NAMALWA (cell line): ENCODE measurements at regions not wholly inside any gene's neighbourhood (a gene's known extent, or its start where the extent isn't known, plus 50 kb on each side); places are given as distances from the start of the nearest gene placed in this dataset.
"Not testable (repeated sequence)": the region's sequence is repeated elsewhere in the genome, so short reads cannot be mapped to it uniquely, and the experiment has no call there.

Experiments used
- DNase-seq: peaks from one replicate; pipeline ENCODE4 v3.0.0-alpha.2; 2015; ENCODE audit warnings: low spot score

DNA sequence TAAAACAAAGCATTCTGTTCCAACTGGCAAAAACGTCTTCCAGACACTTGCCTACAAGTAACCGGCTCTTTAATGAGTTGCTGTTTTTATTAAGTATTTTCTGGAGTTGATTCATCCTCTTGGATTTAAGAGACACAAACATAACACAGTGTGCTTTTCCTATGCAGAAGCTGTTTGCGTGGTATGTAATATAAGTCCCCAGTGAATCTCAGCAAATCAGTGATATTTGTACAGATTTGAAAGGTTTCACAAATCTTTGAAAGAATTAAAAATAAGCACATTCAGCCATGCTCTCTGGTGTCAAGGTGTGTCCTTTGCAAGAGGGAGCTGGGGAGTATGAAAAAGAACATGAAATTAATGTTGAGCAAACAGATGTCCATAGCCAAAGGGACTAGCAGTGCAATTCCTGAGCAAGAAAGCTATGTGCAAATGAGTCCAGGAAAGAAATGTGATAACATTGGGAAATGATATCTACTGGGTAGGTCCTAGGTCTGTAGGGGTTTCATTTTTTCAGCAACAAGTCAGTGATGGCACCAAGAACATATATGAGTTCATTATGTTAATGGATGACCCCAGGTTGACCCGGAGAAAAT is 170.1 kb upstream of the PHACTR1 start:
- DNase-seq: no peak

DNA sequence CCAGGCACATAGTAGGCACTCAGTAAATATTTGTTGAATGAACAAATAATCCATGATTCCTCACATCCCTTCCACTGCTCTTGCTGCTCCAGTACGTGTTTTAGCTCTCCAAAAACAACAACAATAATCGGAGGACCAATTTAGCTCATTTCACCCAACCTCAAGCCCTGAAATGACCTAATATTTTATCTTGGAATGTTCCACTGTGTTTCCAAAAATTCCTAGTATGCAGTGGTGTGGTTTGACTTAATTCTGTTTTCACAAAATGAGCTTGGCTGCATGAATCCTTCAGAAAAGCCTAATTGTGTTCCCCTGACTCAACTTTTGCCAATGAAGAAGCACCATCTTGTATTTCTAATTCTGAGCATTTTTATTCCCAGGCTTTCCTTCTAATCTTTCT is 168.0 kb upstream of the PHACTR1 start:
- DNase-seq: no peak

DNA sequence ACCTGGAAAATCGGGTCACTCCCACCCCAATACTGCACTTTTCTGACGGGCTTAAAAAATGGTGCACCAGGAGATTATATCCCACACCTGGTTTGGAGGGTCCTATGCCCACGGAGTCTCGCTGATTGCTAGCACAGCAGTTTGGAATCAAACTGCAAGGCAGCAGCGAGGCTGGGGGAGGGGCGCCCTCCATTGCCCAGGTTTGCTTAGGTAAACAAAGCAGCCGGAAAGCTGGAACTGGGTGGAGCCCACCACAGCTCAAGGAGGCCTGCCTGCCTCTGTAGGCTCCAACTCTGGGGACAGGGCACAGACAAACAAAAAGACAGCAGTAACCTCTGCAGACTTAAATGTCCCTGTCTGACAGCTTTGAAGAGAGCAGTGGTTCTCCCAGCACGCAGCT is 167.1 kb upstream of the PHACTR1 start:
- not testable (repeated sequence) for DNase-seq

DNA sequence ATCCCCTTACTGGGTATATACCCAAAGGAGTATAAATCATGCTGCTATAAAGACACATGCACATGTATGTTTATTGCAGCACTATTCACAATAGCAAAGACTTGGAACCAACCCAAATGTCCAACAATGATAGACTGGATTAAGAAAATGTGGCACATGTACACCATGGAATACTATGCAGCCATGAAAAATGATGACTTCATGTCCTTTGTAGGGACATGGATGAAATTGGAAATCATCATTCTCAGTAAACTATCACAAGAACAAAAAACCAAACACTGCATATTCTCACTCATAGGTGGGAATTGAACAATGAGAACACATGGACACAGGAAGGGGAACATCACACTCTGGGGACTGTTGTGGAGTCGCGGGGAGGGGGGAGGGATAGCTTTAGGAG is 161.7 kb upstream of the PHACTR1 start:
- not testable (repeated sequence) for DNase-seq

DNA sequence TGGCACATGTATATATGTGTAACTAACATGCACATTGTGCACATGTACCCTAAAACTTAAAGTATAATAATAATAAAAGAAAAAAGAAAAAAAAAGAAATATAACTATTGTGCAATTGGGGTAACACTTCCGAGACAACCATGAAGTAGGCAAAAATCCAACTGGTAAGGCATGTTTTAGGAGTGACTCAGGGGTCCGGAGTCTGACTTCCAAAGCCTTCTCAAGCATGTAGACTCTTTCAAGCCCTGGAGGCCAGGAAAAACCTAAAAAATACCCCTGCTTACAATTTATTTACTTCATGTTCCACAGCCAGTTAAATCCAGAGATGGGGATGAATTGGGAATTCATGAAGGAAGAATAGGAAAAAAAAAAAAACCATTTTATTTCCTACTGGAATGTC is 161.3 kb upstream of the PHACTR1 start:
- DNase-seq: no peak

DNA sequence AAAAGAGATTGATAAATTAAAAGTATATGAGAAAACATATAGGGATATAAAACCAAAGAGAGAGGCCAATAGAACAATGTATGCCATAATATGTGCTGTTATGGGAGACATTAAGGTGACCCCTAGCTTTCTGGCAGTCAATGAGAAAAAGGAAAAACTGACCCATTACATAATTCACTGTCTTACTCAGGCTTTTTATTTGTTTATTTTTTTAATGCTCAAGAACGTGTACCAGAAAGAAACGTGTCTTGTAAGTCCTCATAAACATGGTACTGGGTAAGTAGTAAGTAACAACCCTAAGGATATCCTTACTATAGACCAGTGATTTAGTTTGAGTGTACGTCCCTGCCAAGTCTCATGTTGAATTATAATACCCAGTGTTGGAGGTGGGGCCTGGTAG is 160.8 kb upstream of the PHACTR1 start:
- DNase-seq: no peak

DNA sequence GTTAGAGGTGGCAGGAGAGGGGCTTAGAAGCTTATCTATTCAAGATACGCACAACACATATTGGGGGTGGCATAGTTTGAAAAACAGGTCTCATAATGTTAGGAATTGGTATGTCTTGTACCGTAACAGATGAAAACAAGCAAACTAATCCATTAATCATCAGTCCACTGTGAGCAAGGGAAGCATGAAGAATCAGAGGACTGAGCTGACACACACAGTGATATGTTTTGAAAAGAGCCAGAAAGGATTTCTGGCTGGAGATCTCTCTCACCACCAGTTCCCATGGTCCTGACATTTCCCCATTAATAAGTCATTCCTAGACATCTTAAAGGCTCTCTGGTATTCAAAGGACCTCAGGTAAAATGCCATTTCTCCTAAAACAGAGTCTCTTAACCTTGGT is 158.8 kb upstream of the PHACTR1 start:
- DNase-seq: no peak

DNA sequence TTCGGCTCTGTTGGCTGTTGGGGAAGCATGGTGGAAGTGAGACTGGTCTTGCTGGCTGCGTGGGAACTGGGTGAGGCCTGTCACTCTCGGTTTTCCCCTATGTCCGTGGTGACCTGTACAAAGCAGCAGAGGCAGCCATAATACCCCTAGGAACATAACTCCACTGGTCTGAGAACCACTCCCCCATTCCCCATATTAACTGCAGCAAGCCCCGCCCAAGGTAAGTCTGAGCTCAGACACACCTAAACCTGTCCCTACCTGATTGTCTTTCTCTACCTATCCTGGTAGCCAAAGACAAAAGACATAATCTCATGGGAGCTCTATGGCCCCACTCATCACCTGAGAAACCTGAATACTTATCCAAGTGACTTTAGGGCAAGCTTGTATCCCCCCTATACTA is 156.3 kb upstream of the PHACTR1 start:
- no peak for DNase-seq

DNA sequence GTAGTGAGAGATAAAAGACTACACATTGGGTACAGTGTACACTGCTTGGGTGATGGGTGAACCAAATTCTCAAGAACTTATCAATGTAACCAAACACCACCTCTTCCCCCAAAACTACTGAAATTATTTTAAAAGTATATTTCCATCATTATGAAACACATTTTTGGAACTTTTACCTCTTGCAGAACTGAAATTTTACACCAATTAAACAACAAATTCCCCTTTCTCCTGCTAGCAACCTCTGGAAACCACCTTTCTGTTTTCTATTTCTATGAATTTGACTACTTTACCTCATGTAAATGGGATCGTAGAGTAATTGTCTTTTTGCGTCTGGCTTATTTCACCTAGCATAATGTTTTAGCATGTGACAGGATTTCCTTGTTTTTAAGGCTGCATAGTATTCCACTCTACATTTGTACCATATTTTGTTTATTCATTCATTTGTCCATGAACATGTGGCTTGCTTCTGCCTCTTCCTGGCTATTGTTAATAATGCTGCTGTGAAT is 149.9 kb upstream of the PHACTR1 start:
- DNase-seq: no peak

DNA sequence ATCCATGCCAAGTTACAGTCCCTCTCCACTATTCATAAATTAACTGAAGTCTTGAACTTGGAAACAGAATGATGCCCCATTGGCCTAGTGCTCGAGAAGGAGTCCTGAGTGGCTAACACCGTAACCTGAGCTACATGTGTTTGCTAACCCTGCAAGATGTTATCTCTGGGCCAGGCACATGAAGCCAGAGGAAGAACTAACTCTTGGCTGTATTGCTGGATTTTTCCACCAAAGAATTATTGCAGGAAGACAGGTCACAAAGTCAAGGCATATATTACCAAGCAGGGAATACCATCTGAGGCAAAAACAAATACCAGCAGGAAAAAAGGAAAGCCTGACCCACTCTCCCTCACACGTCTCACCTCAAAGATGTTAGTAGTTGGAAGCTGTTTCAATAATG is 148.9 kb upstream of the PHACTR1 start:
- DNase-seq: no peak

DNA sequence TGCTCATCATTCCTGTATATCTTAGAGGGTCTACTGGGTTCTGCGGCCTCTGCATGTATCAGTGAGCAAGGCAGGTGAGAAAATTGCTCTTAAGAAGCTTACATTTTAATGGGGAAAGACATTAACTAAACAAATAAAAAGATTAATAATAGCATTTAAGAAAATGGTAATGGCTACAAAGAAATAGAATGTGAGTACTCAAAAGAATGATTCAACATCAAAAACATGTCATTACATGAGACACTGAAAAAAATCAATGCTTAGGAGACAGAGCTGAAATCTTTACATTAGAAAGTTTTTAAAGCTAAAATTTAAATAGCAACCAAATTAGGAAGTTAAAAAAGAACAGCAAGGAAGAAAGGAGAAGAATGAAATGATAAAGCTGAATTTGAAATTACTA is 146.9 kb upstream of the PHACTR1 start:
- DNase-seq: no peak

DNA sequence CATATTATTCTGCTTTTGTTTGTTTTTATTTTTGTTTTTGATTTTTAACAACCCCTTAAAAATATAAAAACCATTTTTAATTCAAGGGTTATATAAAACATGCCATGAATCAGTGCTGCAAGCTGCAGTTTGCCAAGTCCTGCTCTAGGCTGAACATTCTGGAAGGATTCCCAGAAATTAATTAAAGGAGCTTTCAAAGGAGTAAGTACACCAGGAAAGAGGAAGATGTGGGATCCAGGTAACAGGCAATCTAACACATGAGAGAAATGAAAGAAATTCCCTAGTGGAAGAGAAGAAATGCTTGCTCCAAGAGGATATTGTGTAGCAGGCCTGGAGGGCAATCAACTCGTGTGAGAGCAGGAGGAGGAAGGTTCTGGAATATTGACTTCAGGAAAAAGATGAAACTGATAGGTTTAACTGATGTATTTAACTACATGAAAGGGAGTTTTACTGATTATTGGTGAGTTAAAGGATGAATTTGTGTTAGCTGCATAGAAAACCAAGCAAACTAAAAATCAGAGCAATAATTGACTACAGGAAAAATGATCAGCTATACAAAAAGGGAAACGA is 146.0 kb upstream of the PHACTR1 start:
- DNase-seq: no peak

DNA sequence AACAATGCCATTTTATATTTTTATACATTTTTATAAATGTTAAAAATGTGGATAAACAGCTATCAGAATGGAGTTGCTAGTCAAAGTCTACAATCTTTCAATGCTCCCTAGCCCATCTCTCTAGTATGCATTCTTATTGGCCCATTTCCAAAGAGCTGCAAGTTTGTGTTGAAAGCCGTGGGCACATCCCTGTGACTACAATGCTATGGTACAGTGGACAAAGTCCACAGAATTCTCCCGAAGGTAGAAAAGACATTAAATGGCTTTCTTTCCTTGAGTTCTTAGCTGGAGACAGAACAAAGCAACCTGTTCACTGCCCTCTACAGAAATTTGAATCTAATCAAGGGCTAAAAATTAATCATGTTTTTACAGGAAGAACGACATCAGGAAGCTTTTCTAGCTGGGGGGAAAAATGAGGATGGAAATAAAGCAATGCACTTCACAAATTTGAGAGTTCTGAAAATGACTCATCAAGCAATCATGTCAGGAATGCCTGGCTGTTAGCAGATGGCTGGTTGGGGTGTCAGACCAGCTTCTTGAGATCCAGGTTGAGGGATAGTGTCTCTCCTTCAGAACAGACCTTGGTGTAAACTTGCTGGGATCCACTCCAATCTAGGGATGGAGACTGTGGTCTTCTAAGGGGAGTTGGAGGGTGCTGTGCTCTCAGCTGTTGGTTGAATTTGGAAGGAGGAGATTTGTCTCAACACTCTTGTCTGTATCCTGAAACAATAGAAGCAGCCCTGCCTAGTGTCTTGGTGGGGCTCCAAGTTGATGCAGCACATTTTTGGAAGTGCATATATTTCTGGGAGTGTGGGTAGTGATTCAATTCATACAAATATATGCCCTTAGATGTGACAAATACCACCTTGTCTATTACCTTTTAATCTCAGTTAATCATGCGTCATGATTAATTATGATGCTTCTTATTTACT is 143.4 kb upstream of the PHACTR1 start:
- no peak for DNase-seq

DNA sequence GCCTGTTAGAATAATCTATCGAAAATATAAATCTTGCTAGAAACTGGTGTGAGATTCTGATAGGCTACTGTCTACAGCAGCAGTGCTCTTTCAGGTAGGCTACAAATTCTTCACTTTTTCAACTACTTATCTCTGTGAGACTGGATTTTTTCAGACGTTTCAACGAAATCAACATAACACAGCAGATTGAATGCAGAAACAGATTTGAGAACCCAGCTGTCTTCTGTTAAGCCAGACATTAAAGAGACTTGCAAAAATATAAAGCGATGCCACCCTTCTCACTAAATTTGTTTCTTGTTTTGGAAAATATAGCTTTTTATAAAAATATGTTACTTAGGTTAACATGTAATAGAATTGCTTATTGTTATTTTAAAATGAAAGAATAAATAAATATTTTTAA is 140.6 kb upstream of the PHACTR1 start:
- no peak for DNase-seq

DNA sequence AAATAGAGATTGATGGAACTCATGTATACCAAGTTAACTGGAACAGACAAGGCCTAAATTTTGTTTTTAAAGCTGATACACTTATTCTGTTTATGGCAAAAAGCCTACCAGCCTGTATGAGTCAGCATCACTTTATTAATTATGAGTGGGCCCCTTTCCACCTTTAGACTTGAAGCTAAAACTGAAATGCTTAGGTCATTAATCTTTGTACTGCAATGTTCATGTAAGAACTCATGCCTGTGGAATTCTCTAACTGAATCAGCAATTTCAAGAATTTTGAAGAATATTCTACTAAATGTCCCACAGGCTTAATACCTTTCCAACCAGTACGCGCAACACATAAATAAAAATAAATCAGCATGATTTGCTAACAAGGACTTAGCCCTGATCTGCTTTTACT is 140.2 kb upstream of the PHACTR1 start:
- no peak for DNase-seq

DNA sequence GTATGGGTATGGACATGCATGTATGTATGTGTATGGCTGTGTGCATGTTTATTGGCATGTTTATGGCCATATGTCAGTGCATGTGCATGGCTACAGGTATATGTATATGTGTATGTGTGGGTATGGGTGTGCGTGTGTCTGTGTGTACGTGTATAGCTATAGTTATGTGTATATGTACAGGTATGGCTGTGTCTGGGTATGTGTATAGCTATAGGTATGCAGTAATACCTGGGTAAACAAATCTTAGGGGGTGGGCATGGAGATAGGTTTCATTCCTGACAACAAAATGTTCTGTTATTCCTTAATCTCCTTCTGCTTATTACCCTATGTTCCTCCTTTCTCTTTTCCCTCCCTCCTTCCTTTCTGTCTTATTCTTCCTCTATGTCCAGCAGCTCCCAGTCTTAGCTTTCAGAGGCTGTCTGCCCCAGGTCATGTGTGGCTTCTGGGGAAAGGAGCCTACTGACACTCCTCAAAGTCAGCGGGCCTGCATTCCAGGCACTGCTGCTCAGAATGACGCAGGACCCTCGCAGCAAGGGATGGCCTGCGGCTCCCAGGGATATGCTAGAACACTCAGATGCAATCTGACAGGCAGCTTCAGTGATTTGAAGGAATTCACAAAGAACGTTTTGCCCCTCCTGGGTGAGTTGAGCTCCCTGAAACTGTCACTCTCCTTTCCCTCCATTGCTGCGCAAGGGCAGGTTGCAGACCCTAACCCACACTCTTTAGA is 139.3 kb upstream of the PHACTR1 start:
- no peak for DNase-seq

DNA sequence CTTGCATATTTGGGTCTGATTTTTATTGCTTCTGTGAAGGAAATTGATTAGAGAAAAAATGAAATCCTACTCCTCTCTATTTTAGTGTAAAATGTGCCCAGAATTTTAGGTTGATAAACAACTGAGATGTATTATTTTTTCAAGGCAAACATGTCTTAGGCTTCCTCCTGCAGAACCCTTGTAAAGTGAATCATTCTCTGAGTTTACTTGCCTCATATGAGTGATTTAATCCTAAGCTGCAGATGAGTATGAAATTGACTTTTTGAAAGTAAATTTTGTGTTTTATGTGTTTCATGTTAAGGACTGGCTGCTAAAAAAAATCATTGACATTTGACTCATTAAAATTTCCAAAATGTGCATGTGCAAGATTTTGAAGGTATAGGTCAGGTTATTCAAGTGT is 138.5 kb upstream of the PHACTR1 start:
- no peak for DNase-seq

DNA sequence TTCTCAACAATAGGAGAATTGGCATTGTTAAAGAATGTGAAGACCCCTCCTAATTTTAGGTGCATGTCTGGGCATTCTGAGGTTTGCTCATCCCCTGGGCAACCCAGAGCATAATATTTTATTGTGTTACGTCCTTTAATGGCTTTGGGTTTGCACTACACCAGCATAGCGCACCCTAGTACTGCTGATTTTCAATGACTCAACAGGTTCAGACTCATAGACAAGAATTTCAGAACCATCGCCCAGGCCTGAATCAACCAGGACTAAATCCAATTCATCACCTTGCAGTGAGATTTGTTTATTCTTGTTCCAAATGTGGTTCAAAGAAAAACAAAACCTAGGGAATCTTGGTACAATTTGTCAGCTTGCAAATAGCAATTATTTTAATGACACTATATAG is 137.8 kb upstream of the PHACTR1 start:
- no peak for DNase-seq

DNA sequence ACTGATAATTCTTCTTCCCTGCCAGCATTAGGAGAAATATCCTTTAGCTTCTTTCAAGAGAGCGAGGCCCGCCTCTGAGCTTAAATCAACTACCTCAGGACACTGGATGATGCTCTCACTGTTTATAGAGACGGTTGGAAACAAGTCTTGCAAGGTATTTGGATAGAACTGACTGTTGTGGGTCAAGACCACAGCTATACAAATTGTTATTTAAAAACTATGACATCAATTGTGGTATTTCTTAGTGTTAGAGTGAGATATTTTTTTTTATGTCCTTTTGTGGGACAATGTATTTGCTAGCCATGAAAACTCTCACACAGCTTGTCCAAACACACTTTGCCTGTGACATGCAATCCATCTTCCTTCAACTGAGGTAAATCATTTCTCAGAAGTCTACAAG is 136.3 kb upstream of the PHACTR1 start:
- DNase-seq: no peak

DNA sequence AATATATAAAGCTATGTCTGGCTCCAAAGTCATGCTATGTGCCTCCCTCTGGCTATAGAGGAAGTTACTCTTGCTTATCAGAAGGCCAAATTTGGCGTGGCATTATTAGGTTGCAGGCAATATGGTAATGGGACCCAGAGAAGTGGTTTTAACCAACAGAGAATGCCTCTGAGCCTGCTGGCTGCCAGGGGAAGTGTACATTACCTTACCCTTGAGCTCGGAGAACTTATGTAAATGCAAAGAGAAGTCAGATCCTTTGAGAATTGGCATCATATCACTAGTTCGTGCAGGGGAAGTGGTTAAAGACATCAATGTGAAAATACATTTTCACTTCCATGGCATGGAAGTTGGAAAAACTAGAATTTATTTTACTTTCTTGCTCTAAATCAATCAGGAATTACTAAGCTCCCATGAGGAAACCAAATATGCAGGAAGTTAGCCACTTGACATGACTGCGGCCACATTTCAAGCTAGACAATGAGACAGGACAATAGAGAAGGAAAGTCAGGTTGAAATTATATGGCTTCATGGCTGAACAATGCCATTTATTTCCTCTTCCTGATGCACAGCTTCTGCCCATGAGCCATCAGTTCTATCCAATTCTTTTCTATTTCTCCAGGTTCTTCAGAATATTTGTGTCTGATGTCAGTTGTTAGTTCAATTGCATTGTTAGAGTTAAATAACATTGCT is 134.0 kb upstream of the PHACTR1 start:
- no peak for DNase-seq

DNA sequence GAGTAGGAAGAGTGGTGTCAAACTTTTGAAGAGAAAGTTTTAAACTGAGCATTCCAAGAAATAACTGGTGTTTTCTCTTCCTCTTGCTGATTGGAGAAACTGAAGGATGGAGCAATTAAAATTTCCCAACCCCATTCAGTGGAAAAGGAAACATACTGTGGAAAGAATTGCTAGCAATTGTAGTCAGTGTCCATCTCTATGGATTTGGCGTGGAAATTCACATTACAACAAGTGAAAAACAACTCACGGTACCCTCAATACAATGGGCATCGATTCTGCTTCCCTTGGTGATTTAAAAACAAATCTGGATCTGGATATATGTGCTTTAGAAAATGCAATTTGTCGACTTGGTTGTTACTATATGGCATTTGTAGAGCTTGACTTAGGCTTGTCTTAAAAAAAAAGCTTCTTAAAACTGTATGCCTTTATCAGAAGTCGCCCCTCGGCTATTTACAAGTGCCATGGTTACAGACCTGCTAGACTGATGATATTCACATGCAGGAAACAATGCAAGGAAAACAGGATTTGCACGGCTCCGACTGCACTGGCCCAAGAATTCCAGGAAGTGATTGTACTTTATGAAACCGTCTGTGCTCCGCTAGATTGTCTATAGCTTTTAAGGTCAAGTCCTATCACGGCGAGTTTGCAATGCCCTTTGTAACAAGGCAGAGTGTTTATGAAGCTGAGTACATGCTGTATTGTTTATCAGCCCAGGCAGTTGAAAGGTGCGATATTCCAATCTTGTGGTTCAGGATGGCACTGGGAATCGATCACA is 131.7 kb upstream of the PHACTR1 start:
- DNase-seq: no peak
